ENCODE measurements at regions not wholly inside any gene's neighbourhood (a gene's known extent, or its start where the extent isn't known, plus 50 kb on each side); places are given as distances from the start of the nearest gene placed in this dataset.

- TF ChIP-seq CTCF (conservative IDR thresholded peaks at IDR 0.05; ENCODE audit: low read depth, low read length): no peak
- TF ChIP-seq EZH2 (IDR thresholded peaks at IDR 0.05; ENCODE audit: borderline replicate concordance, low read depth, low read length, poor library complexity, severe bottlenecking): no peak
These were observed 320.8 kb downstream of the FOXL1 start for GRCh38 chr16:86899151-86899550.
